ENCODE measurements at regions not wholly inside any gene's neighbourhood (a gene's known extent, or its start where the extent isn't known, plus 50 kb on each side); places are given as distances from the start of the nearest gene placed in this dataset.
"Not testable (repeated sequence)": the region's sequence is repeated elsewhere in the genome, so short reads cannot be mapped to it uniquely, and the experiment has no call there.

- Histone ChIP-seq H3K27ac (ENCODE audit: low read depth in 1 of 2, low read length in 2 of 2) (no peak overlapping the region), H3K9me3 (ENCODE audit: control insufficient read depth in 1 of 2, insufficient read depth in 1 of 2, low read length in 2 of 2) (no peaks in the 10 kb centered on the region), H3K36me3 (ENCODE audit: insufficient read depth, low read length) (no peaks in the 10 kb centered on the region), H3K4me1 (ENCODE audit: insufficient read depth, low read length) (no peaks in the 10 kb centered on the region), H3K4me3 (ENCODE audit: low read length) (no peak overlapping the region), H3K27me3 (ENCODE audit: control insufficient read depth in 1 of 2, insufficient read depth in 2 of 2, low read length in 2 of 2) (no peaks in the 10 kb centered on the region)
- DNase-seq (peak in 3 of 14 experiments; percentile 12 to 31 (median 12)), ATAC-seq (ENCODE audit: poor library complexity) (no peak)
- no peaks in the 10 kb centered on the region for H3K36me3 Mint-ChIP-seq (ENCODE audit: low read depth)
- H3K27ac Mint-ChIP-seq, result no peak overlapping the region
- no peak overlapping the region for H3K4me3 Mint-ChIP-seq
- H3K4me1 Mint-ChIP-seq (ENCODE audit: low read depth), result no peaks in the 10 kb centered on the region
- no peaks in the 10 kb centered on the region for H3K9me3 Mint-ChIP-seq
- CTCF ChIA-PET, result no interaction called here
- TF ChIP-seq CTCF (IDR thresholded peaks at IDR 0.05), result no peak
- POLR2A ChIA-PET, result no interaction called here
- H3K27me3 Mint-ChIP-seq, result no peaks in the 10 kb centered on the region
- intact Hi-C loops (cut with DNase I, micrococcal nuclease), result no loop called here
Observed at GRCh38 chr5:155700333-155700732, 626.6 kb upstream of the SGCD start.

GRCh38 chr5:155711882-155712281 lies 615.1 kb upstream of the SGCD start:
- H3K4me3 Mint-ChIP-seq, result no peak overlapping the region
- H3K36me3 Mint-ChIP-seq (ENCODE audit: low read depth), result no peaks in the 10 kb centered on the region
- ATAC-seq (ENCODE audit: poor library complexity), result no peak
- Histone ChIP-seq H3K36me3 (ENCODE audit: insufficient read depth, low read length) (no peaks in the 10 kb centered on the region), H3K4me3 (ENCODE audit: low read length) (no peak overlapping the region), H3K4me1 (ENCODE audit: insufficient read depth, low read length) (no peaks in the 10 kb centered on the region), H3K9me3 (ENCODE audit: control insufficient read depth in 1 of 2, insufficient read depth in 1 of 2, low read length in 2 of 2) (no peaks in the 10 kb centered on the region), H3K27me3 (ENCODE audit: control insufficient read depth in 1 of 2, insufficient read depth in 2 of 2, low read length in 2 of 2) (no peaks in the 10 kb centered on the region), H3K27ac (ENCODE audit: low read depth in 1 of 2, low read length in 2 of 2) (no peak overlapping the region)
- ChIA-PET POLR2A (no interaction called here), CTCF (no interaction called here)
- H3K9me3 Mint-ChIP-seq, result no peaks in the 10 kb centered on the region
- intact Hi-C loops (cut with DNase I, micrococcal nuclease), result no loop called here
- TF ChIP-seq CTCF (IDR thresholded peaks at IDR 0.05), result no peak
- H3K27me3 Mint-ChIP-seq, result no peaks in the 10 kb centered on the region
- DNase-seq, result no peak
- no peaks in the 10 kb centered on the region for H3K4me1 Mint-ChIP-seq (ENCODE audit: low read depth)
- no peak overlapping the region for H3K27ac Mint-ChIP-seq

- H3K36me3 Mint-ChIP-seq (ENCODE audit: low read depth); H3K9me3 Mint-ChIP-seq; H3K36me3 ChIP-seq (ENCODE audit: insufficient read depth, low read length); CTCF ChIA-PET; H3K27me3 ChIP-seq (ENCODE audit: control insufficient read depth in 1 of 2, insufficient read depth in 2 of 2, low read length in 2 of 2); H3K27ac ChIP-seq (ENCODE audit: low read depth in 1 of 2, low read length in 2 of 2); H3K9me3 ChIP-seq (ENCODE audit: control insufficient read depth in 1 of 2, insufficient read depth in 1 of 2, low read length in 2 of 2); H3K27me3 Mint-ChIP-seq; H3K27ac Mint-ChIP-seq; DNase-seq; POLR2A ChIA-PET; intact Hi-C loops (cut with DNase I, micrococcal nuclease); H3K4me1 ChIP-seq (ENCODE audit: insufficient read depth, low read length); H3K4me3 Mint-ChIP-seq; H3K4me1 Mint-ChIP-seq (ENCODE audit: low read depth); ATAC-seq (ENCODE audit: poor library complexity); H3K4me3 ChIP-seq (ENCODE audit: low read length): not testable (repeated sequence)
Observed at GRCh38 chr5:155714435-155714834, 612.5 kb upstream of the SGCD start.

GRCh38 chr5:155726267-155726666 lies 600.7 kb upstream of the SGCD start:
- Mint-ChIP-seq H3K9me3 (peaks cover 3% of the 10 kb centered on the region), H3K27ac (no peak overlapping the region), H3K4me1 (ENCODE audit: low read depth) (no peaks in the 10 kb centered on the region), H3K36me3 (ENCODE audit: low read depth) (no peaks in the 10 kb centered on the region), H3K27me3 (peaks cover 69% of the 10 kb centered on the region), H3K4me3 (no peak overlapping the region)
- peaks cover 0 to 28% of the 10 kb centered on the region in 2 experiments for H3K9me3 ChIP-seq (ENCODE audit: control insufficient read depth in 1 of 2, insufficient read depth in 1 of 2, low read length in 2 of 2)
- TF ChIP-seq CTCF (IDR thresholded peaks at IDR 0.05), result no peak
- H3K27ac ChIP-seq (ENCODE audit: low read depth in 1 of 2, low read length in 2 of 2), result no peak overlapping the region
- intact Hi-C loops (cut with DNase I, micrococcal nuclease), result no loop called here
- H3K4me3 ChIP-seq (ENCODE audit: low read length), result no peak overlapping the region
- H3K27me3 ChIP-seq (ENCODE audit: control insufficient read depth in 1 of 2, insufficient read depth in 2 of 2, low read length in 2 of 2), result peaks cover 37 to 43% of the 10 kb centered on the region in 2 experiments
- no peak for ATAC-seq (ENCODE audit: poor library complexity)
- no peaks in the 10 kb centered on the region for H3K4me1 ChIP-seq (ENCODE audit: insufficient read depth, low read length)
- ChIA-PET CTCF (no interaction called here), POLR2A (no interaction called here)
- H3K36me3 ChIP-seq (ENCODE audit: insufficient read depth, low read length), result no peaks in the 10 kb centered on the region
- DNase-seq, result no peak
